DOHH2 (cell line): ENCODE measurements at regions not wholly inside any gene's neighbourhood (a gene's known extent, or its start where the extent isn't known, plus 50 kb on each side); places are given as distances from the start of the nearest gene placed in this dataset.

Experiments used
- CTCF ChIP-seq: fragments of 200-600 bp; sonication (generic); IDR thresholded peaks from one replicate; pipeline ENCODE4 v1.5.1; 2014; ENCODE audit warnings: antibody characterized with exemption, mild to moderate bottlenecking, low read depth, low read length; ENCODE audit not compliant: poor library complexity, severe bottlenecking
- EZH2phosphoT487 ChIP-seq: fragments of 200-600 bp; sonication (generic); IDR thresholded peaks from 2 replicates; pipeline ENCODE4 v1.6.1; 2017; ENCODE audit warnings: borderline replicate concordance, mild to moderate bottlenecking, antibody characterized with exemption, low read length, moderate library complexity, mixed read lengths

- TF ChIP-seq CTCF (no peak), EZH2phosphoT487 (no peak)
These were observed 1758.2 kb upstream of the RAG2 start for GRCh38 chr11:38356255-38356654.
